ENCODE measurements at regions not wholly inside any gene's neighbourhood (a gene's known extent, or its start where the extent isn't known, plus 50 kb on each side); places are given as distances from the start of the nearest gene placed in this dataset.
A peak's percentile ranks its signal among the peaks of the same experiment; 100 is the strongest.

DNA sequence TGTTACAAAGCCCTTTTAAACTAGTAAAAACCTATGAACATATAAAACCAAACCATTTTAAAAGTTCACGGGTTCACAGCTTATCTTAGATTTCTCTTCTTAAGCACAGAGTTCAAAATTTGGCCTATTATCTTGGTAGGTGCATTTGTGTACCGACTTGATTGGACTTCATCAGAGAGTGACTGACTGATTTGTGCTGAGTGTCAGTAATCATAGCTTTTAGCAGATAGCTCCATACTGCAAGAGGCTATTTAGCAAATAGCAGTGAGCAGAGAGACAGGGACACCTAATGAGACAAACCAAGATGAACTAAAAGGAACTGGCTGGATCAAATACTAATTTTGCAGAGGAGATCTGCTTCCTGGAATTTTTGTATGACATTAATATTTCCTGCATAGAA is 274.5 kb downstream of the PRR16 start:
- no peak for DNase-seq

DNA sequence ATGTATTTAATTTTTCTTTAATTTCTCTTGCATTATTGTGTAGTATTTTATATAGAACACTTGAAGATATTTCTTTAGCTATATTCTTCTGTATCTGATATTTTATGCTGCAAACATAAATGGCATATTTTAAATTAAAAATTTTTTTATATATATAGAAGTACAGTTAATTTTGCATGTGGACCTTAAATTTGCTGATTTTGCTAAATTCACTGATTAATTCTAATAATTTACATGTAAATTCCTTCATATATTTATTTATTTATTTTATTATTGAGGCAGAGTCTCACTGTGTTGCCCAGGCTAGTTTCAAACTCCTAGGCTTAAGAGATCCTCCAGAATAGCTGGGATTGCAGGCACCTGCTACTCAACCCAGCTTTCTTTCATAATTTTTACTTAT is 276.9 kb downstream of the PRR16 start:
- DNase-seq, result no peak

DNA sequence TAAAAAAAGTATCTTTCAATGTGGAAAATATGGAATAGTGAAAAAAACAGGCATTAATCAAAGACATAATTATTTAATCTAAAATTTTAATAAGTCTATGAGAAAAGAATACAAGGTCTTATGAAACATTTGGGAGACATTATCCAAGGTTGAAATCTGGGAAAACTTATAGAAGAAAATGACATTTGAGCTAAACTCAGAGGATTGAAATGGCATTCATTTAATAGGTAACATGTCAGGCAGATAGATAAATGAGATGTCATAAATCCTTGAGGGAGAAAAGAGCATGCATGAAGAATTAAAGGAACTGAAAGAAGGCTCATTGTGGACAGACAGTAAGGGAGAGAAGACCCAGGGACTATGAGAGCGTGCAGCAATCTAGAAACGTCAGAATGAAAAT is 284.4 kb downstream of the PRR16 start:
- DNase-seq, result no peak

DNA sequence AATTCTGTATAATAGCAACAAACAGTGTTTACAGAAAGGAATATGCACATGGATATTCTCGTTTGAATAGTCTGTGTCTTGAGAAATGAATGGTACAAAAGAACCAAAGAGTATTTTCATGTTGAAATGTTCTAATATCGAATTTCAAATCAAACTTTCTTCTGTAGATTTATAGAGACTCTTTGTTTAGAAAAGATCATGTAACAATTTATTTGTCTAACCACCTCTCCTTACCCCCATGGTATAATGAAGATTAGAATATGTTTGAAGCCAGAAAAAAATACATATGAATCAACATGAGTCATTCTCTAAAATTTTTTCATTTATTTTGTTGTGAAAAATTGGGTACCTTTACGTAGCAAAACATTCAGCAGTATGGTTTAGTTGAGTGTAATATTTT is 285.6 kb downstream of the PRR16 start:
- no peak for DNase-seq

DNA sequence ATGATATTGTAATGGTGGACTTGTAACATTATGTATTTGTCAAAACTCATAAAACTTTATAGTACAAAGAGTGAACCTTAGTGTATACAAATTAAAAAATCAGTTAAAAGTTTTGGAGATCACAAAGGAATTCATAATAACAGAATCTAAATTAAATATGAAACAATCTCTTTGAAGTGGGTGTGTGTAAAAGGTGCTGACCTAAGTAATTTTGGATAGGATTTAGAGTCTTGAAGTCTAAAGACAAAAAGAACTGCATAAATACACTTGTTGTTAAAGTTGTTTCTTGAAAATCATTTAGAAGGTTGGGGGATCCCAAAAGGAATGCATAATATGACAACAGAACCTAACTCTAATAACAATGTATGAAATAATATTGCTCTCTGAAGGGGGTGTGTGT is 295.5 kb downstream of the PRR16 start:
- DNase-seq, result no peak

DNA sequence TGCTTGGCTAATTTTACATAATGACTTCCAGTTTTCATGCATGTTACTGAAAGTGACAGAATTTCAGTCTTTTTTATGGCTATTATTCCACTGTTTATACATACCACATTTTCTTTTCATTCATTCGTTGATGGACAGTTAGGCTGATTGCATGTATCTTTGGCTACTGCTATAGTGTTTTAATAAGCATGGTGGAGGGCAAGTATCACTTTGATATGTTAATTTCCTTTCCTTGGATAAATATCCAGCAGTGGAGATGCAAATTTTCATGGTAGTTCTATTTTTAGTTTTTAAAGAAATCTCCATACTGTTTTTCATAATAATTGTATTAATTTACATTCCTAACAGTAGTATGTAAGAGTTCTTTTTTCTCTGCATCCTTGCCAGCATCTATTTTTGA is 297.9 kb downstream of the PRR16 start:
- DNase-seq, result no peak

DNA sequence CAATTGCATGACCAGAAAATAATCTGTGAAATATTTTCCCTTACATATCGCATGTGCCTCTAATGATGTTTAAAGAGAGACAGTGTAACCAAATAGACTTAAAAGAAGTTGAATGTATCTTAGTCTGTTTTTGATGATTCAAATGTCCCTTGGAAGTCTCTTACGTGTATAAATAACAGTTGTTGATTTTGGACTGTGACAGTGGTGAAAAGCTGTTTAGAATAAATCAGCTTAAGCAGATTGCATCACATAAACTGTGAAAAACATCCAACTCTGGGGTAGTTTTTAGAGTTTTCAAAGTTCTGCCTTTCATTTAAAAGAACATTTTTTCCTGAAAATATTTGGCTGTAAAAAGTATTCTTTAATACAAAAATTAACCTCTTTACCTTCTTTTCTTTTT is 301.1 kb downstream of the PRR16 start:
- no peak for DNase-seq

DNA sequence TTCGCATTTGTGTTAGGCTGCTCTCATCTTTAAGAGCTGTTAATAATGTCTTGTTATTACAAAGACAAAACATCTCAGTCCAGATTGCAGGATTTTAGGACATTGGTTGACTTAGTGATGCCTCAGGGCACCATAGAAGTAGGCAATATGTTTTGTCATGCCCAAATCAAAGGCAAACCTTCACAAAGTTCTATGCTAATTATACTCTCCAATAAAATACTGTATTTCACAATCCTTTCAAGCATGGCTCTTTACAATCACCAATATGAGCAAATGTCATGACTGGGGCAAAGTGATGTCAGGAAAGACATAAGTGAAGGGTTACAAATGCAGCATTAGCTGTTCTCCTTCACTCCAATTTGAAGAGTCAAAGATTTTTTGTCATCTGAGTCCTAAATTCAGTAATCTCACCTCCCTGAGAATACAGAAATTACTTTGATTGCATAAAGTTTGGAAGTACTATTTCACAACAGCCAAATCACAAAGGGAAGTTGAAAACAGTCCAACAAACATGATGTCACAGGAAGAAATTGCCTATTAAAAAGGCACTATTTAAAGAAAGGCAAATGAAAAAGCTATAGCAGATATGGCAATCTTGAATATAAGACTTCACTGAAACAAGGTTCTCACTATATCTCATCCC is 303.2 kb downstream of the PRR16 start:
- DNase-seq, result peak in 3 of 4 experiments; percentile 8 to 72 (median 45)

DNA sequence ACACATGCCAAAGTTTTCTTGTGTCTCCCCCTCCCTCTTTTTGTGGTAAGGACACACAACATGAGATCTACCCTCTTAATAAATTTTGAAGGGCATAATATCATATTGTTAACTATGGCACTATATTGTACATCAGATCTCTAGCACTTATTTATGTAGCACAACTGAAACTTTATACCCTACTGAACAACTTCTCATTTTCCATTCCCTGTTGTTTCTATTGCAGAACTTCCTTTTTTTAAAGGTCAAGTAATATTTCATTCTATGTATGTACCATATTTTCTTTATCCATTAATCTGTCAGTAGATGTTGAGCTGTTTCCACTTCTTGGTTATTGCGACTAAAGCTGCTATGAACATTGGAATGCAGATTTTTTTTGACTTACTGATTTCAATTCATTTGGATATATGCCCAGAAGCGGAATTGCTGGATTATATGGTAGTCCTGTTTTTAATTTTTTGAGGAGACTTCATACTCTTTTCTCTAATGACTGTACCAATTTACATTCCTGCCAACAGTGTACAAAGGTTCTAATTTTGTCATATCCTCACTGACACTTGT is 305.3 kb downstream of the PRR16 start:
- DNase-seq, result peak in 2 of 4 experiments; percentile 19 to 50

DNA sequence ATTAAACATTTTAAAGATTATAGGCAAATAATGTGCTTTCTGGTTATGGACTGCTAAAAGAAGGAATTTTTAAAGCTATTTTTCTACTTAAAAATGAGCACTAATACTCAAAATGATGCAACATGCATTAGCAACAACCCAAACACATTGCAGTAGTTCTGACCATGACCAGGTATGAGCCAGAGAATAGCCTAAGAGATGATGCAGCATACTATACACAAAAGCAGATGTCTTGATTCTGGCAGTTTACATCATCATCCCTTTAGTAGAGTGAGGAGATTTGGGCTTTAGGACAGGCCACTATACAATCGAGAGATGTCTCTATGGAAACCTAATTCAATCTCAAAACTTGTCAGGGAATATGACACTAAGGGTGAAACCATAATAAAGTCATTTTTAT is 307.1 kb downstream of the PRR16 start:
- DNase-seq, result no peak

DNA sequence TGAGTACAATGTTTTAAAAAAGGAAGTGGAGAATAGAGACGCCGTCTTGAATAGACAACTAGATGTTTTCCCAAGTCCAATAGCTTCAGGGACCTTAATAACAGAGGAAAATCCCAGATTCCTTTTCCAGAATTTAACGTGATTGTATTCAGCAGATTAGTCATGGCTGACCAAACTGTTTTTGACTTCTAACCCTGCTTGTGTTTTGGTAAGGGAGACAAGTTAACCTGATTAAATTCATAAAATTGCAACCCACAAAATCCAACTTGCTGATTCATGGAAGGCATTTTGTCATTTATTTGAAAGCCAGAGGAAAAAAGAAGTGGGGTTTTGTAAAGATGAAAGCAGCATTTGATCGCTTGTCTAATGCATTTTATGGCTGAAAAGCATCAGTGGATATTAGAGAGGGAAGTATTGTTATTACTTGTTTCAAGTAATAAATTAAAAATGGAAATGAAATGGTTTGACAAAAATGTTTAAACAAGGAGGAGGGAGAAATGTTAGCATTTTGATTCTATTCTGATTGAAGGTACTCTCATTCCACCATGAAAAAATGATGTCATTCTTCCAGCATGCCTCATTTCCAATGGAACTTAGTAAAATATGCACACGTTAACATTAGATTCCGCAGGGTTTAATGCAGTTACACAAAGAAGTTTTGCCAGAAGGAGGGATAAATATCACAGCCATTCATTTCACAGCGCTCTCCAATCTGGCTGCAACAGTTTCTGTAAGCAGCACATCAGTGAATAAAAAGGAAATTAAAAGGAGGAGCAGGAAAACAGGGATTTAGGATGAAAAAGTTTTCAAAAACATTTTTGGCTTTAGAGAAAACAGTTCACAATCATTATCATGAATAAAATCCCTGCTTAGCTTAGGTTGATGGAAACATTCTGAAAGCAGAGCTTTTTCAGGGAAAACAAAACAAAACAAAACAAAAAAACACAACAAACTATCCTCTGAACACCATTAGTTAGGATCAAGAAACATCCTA is 314.7 kb downstream of the PRR16 start:
- DNase-seq, result no peak

DNA sequence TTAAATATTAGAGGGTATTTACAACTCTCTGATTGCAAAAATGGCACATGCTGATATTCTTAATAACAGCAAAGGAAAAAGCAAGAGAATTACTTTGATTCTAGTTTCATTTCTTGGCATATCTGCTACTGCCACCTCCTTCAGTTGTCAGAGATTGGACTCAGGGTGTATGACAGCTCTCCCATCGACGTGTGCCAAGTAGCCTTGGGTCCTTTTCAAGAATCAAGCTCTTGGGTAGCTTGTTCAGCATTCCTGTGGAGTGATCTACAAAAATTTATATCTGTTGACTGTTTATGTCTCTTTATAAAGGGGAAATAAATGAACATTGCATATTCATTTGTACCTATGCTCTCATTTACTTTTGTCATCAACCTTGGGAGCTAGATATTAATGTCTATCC is 315.6 kb downstream of the PRR16 start:
- DNase-seq, result no peak

DNA sequence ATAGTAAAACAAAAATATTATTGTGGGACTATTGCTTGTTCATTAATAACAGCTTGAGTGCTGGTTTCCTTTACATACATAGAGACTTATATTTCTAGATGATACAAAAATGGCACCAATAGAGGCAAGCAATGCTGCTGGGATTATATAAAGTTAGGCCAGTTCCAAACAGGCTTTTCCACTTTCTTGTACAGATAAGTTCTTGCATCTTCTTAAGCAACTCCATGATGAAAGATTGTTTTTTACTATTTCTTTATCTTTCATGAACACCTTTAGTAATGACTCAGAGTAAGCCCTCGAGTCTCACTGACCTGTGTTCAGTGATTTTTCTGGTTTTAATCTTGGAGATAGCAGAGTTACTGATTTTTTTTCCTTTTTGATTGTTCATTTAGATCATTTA is 324.4 kb downstream of the PRR16 start:
- no peak for DNase-seq

DNA sequence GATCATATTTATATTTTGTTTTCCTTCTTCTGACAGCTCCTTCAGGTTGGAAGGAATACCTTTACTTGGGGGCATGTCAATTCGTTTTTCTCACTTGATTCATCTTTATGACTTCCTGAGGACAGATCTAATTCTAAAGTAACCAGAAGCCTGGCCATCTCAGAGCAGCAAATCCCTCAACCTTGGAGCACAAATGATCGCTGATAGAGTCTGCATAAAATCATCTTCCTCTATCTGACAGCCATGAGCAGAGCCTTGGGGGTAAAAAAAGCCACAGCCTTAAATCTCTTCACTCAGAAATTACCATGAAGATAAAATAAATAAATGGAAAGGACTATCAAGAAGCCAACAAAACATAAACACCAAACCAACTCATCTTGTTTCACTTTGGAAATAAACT is 325.8 kb downstream of the PRR16 start:
- DNase-seq, result no peak

DNA sequence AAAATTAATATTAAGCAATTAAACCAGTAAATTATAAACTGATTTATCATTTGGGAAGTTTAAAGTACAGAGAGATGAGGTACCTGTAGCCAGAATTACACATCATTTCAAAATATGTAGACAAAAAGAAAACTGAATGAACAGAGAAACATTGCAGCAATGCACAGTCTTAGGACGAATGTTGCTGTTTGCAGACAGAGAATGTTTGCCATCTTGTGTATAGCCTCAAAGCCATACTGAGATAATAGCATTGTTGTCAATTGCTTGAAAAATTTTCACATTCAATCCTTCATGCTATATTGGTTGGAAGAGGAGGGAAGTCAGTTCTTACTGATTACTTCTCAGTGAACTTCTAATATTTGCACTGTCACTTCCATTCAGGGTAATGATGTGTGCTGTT is 326.2 kb downstream of the PRR16 start:
- no peak for DNase-seq

DNA sequence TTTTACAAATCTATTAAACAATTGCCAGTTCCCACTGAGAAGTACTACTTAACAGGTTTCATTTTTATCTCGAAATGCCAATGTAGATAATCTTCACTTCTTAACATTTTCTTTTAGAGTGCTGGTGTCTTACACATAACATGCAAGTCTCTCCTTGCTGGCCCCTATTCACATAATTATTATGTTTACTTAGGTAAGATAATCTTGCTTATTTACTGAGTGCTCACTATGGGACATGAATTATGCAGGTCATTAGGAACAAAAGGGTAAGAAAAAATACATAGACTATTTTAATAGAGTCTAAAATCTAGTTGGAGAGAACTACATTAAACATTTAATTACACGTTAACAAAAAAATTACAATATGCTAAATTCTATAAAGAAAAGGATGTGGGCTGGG is 328.4 kb downstream of the PRR16 start:
- DNase-seq, result no peak

DNA sequence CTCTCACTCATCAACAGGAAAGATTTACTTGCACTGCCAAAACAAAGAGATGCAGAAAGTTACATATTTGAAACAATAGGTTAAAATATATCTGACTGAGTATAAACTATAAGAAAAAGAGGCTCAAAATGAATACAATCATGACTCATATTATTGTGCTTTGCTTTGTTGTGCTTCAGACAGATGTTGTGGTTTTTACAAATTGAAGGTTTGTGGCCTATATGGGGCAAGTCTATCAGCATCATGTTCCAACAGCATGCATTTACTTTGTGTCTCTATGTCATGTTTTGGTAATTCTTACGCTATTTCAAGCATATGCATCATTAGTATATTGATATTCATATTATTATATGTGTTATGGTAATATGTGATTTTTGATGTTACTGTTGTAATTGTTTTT is 330.0 kb downstream of the PRR16 start:
- DNase-seq, result no peak

DNA sequence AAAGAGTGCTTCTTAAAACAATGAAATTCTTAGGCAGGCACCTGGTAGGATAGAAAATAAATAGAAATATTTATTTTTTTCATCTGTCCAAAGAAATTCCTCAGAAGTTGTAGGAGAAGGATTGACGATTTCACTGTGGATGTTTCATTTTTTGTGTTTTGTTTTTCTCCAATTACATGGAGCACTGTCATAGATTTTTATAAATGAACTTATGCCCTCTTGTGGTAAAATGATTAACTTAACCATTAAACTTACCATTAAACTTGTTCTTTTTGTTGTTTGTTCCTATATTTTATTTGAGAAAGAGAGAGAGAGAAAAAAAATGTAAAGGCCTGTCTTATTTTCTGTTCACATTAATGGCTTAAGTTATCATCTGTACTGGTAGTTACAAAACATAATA is 339.2 kb downstream of the PRR16 start:
- peak in 2 of 4 experiments; percentile 21 to 46 for DNase-seq

DNA sequence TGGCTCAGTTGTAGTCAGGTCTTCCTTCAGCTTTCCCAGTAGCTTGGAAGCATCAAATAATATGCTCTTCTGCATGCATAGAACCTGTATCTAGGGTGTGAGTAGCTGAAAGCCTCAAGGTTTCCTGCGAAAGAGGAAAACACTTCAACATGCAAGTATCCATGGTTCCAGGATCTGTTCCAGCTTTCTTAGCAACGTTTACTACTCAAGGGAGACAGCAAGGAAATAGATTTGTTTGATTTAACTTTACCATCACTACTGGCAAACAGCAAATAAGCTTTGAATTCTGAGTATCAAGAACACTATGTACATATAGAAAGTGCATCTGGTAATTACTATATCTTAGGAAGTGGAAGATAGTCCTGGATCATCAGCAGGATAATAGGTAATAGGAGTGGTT is 341.0 kb downstream of the PRR16 start:
- no peak for DNase-seq

DNA sequence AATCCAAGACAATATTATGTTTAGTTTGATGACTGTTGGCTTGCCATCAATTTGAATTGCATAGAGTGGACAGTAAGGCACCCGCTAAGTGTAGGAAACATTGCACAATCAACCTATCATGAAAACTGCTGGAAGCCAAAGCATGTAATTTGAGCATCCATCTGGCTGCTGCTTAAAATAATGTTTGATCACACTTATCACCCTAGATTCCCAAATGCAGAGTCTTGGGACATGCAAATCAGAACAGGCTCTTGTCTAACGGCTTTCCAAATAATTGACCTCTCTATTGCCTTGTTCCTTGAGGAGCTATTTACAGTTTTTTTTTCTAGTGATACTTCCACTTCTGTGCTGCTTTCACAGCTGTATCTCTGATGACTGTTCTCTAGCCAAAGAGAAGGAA is 342.1 kb downstream of the PRR16 start:
- DNase-seq, result no peak

DNA sequence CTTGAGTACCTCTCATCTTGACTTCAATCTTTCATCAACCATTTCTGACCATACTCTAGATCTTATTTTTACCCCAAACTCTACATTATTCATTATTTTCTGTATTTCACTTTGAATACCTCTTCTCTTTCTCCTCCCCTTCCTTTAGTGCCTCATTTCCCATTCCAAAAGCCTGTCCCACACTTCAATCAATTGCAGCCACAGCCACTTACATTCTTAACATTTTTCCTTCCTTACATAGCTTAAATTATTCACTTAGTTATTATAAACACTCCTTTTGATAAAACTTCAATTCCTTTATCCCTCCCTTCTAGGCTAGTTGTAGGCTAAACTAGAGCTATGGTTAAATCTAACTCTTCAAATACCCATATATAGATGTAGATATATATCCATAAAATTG is 344.0 kb downstream of the PRR16 start:
- DNase-seq, result no peak

DNA sequence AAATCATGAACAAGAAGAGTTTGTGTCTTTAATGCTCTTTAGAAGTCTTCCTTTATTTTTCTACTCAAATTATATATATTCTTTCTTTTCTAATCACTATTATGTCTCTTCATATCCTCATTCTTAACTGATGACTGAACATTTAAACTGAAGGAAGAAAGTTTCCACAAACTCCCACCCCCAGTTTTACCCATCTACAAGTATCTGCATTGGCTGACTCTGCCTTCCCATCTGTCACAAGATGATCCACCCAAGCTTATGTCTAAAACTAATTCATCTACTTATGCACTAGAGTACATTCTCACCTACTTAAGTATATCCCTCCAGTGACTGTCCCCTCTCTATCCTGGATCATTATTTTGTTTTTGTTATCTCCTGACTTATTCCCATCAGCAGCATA is 344.5 kb downstream of the PRR16 start:
- DNase-seq, result no peak

DNA sequence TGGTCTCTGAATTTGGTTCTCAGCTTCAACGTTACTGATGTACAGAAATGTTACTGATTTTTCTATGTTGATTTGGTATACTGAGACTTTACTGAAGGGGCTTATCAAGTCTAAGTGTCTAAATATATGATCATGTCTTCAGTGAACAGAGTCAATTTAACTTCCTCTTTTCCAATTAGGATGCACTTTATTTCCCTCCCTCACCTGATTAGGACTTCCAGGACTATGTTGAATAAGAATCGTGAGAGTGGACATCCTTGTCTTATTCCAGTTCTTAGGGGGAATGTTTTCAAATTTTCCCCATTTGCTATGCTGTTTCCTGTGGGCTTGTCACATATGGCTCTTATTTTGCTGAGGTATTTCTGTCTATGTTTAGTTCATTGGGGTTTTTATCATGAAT is 349.5 kb downstream of the PRR16 start:
- DNase-seq, result no peak

Data from suppressor macrophage (primary cell).